ENCODE measurements at regions not wholly inside any gene's neighbourhood (a gene's known extent, or its start where the extent isn't known, plus 50 kb on each side); places are given as distances from the start of the nearest gene placed in this dataset.

- Histone ChIP-seq H3K27ac (no peak overlapping the region), H3K36me3 (no peaks in the 10 kb centered on the region), H3K27me3 (replicated peaks; ENCODE audit: insufficient read depth) (no peaks in the 10 kb centered on the region), H3K4me1 (replicated peaks) (no peaks in the 10 kb centered on the region), H3K4me3 (no peak overlapping the region), H3K9me3 (no peaks in the 10 kb centered on the region)
- 96% methylated on average over 4 of the region's 4 CpGs for WGBS
- intact Hi-C loops (cut with DNase I), result no loop called here
- no peak for DNase-seq (ENCODE audit: low spot score)
- TF ChIP-seq POLR2AphosphoS5 (IDR thresholded peaks at IDR 0.05) (no peak), CTCF (IDR thresholded peaks at IDR 0.05) (no peak), POLR2A (IDR thresholded peaks at IDR 0.05) (no peak)
Observed at GRCh38 chr3:30263925-30264313, 342.5 kb upstream of the TGFBR2 start.

GRCh38 chr3:30266524-30266923 lies 339.9 kb upstream of the TGFBR2 start:
- WGBS, result 71% methylated on average over 2 of the region's 2 CpGs
- H3K27me3 ChIP-seq (replicated peaks; ENCODE audit: insufficient read depth), result no peaks in the 10 kb centered on the region
- intact Hi-C loops (cut with DNase I), result no loop called here
- no peaks in the 10 kb centered on the region for H3K4me1 ChIP-seq (replicated peaks)
- H3K27ac ChIP-seq, result no peak overlapping the region
- no peaks in the 10 kb centered on the region for H3K36me3 ChIP-seq
- DNase-seq (ENCODE audit: low spot score), result no peak
- no peaks in the 10 kb centered on the region for H3K9me3 ChIP-seq
- TF ChIP-seq POLR2A (IDR thresholded peaks at IDR 0.05) (no peak), POLR2AphosphoS5 (IDR thresholded peaks at IDR 0.05) (no peak), CTCF (IDR thresholded peaks at IDR 0.05) (no peak)
- no peak overlapping the region for H3K4me3 ChIP-seq

DNA sequence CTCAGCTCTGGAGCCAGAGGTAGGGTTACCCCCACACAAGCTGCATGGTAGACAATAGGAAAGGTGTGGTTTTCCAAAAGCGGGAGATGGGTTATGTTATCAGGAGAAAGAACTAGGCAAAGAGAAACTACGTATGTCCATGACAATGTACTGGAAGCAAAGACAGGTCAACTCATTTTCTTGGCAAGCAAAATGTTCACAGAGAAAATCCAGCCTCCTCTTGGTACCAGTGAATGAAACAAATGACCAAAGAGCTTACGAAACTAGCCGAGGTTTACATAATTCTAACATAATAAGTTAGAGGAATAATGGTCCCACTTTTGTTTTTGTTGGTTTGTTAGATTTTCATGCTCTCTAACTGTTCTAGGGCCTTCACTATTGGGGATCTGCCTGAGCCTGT lies 338.1 kb upstream of the TGFBR2 start:
- no peak overlapping the region for H3K27ac ChIP-seq
- intact Hi-C loops (cut with DNase I), result no loop called here
- TF ChIP-seq POLR2A (IDR thresholded peaks at IDR 0.05), result no peak
- no peaks in the 10 kb centered on the region for H3K36me3 ChIP-seq
- no peaks in the 10 kb centered on the region for H3K27me3 ChIP-seq (replicated peaks; ENCODE audit: insufficient read depth)
- H3K9me3 ChIP-seq, result no peaks in the 10 kb centered on the region
- no peak overlapping the region for H3K4me3 ChIP-seq
- WGBS, result 48% methylated on average over 4 of the region's 4 CpGs
- H3K4me1 ChIP-seq (replicated peaks), result no peaks in the 10 kb centered on the region
- DNase-seq (ENCODE audit: low spot score), result no peak

DNA sequence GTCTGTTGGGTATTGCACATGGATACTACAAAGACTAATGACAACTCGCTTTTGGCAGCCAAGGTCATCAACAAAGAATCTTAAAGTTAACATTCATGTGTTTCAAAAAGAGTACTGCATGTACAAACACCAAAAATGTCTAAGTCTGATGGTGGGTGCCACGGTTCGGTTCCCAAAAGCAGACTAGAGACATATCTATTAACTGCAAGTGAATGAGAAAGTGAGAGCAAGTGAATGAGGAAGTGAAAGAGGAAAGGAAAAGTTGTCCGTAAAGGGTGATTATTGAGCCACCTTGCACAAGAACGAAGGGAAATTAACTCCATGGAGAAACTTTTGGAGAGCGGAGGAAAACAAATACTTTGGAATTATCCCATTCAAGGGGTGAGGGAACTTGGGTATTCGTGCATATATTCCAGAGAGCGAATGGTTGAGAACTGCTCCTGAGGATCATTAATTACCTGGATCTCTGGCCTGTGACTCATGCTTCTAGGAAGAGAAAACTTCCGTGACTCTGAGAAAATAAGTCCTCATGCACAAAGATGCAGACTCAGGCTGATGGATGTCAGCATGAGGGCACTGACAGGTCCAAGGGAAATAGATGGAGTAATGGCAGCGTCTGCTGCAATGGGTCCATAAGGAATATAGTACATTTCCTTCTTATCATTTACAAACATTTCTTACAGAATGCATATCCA lies 336.5 kb upstream of the TGFBR2 start:
- H3K27me3 ChIP-seq (replicated peaks; ENCODE audit: insufficient read depth), result no peaks in the 10 kb centered on the region
- no peaks in the 10 kb centered on the region for H3K4me1 ChIP-seq (replicated peaks)
- no peaks in the 10 kb centered on the region for H3K36me3 ChIP-seq
- no peak overlapping the region for H3K4me3 ChIP-seq
- H3K9me3 ChIP-seq, result no peaks in the 10 kb centered on the region
- 88% methylated on average over 10 of the region's 10 CpGs for WGBS
- DNase-seq (ENCODE audit: low spot score), result no peak
- TF ChIP-seq POLR2AphosphoS5 (IDR thresholded peaks at IDR 0.05), result no peak
- no peak for TF ChIP-seq CTCF (IDR thresholded peaks at IDR 0.05)
- no peak for TF ChIP-seq POLR2A (IDR thresholded peaks at IDR 0.05)
- H3K27ac ChIP-seq, result no peak overlapping the region
- intact Hi-C loops (cut with DNase I), result no loop called here

GRCh38 chr3:30271781-30272180 lies 334.6 kb upstream of the TGFBR2 start:
- H3K9me3 ChIP-seq, result no peaks in the 10 kb centered on the region

More at GRCh38 chr3:30271781-30272180, 334.6 kb upstream of the TGFBR2 start:
- no peaks in the 10 kb centered on the region for H3K27me3 ChIP-seq (replicated peaks; ENCODE audit: insufficient read depth)
- no peak for DNase-seq (ENCODE audit: low spot score)
- no peak for TF ChIP-seq CTCF (IDR thresholded peaks at IDR 0.05)
- TF ChIP-seq POLR2A (IDR thresholded peaks at IDR 0.05), result no peak
- TF ChIP-seq POLR2AphosphoS5 (IDR thresholded peaks at IDR 0.05), result no peak
- intact Hi-C loops (cut with DNase I), result no loop called here
- WGBS, result 57% methylated on average over 3 of the region's 3 CpGs
- no peaks in the 10 kb centered on the region for H3K36me3 ChIP-seq
- H3K4me1 ChIP-seq (replicated peaks), result no peaks in the 10 kb centered on the region
- H3K4me3 ChIP-seq, result no peak overlapping the region
- H3K27ac ChIP-seq, result no peak overlapping the region
